ENCODE measurements at regions not wholly inside any gene's neighbourhood (a gene's known extent, or its start where the extent isn't known, plus 50 kb on each side); places are given as distances from the start of the nearest gene placed in this dataset.
"Not testable (repeated sequence)": the region's sequence is repeated elsewhere in the genome, so short reads cannot be mapped to it uniquely, and the experiment has no call there.

DNA sequence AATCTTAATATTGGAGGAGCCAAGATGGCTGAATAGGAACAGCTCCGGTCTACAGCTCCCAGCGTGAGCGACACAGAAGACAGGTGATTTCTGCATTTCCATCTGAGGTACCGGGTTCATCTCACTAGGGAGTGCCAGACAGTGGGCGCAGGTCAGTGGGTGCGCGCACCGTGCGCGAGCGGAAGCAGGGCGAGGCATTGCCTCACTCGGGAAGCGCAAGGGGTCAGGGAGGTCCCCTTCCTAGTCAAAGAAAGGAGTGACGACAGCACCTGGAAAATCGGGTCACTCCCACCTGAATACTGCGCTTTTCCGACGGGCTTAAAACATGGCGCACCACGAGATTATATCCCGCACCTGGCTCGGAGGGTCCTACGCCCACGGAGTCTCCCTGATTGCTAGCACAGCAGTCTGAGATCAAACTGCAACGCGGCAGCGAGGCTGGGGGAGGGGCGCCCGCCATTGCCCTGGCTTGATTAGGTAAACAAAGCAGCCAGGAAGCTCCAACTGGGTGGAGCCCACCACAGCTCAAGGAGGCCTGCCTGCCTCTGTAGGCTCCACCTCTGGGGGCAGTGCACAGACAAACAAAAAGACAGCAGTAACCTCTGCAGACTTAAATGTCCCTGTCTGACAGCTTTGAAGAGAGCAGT is 383.9 kb upstream of the CDIN1 start:
- not testable (repeated sequence) for ATAC-seq (replicated peaks); H3K27me3 Mint-ChIP-seq; DNase-seq; H3K4me1 Mint-ChIP-seq; H3K36me3 Mint-ChIP-seq; H3K27ac Mint-ChIP-seq; H3K9me3 Mint-ChIP-seq; H3K4me3 Mint-ChIP-seq

DNA sequence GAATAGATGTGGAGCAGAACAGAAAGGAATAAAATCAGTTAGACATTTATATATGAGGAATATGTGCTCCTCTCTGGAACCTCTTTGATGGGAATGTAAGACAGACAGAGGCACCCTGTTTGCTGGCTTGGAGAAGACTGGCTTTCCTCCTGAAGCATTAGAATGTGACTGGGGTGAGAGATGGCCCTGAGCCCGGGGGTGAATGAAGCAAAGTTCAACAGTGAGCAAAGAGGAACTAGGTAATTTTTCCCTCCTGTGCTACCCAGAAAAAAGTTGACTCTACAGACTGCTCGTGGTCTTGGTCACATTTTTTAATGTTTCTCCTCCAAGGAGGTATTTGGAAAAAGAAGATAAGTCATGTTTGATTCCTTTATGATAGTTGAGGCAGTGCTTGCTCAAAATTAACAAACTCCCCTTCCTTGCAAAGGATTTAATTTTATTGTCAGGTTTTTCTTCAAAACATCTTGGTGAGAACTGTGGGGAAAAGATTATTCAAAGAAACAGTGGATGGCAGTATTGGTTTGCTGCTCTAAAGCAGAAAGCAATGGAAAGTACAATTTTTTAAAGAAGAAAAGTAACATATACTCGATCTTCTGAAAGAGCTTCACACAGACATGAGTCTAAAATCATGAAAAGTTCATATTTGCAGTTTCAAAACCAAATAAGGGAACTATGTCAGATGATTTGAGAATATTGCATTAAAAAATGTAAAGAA is 370.4 kb upstream of the CDIN1 start:
- no peak for DNase-seq

DNA sequence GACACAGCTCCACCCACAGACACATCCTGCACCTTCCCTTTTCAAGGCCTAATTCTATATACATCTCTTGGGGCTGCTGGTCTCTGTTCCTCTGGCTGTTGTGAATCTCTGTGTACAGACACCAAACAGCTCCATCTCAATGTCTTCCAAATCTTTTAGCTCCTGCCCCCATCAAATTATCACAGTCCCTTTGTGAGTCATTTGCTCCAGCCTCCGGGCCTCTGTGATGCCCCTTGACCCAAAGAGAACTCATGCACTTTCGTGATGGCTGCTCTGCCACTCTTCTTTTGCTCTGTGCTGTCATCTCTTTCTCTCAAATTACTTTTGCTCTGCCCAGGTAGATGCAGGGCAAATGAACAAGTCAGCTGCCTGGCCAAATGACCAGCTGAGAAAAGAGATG is 369.0 kb upstream of the CDIN1 start:
- ATAC-seq (replicated peaks) (no peak), DNase-seq (no peak)
- Mint-ChIP-seq H3K9me3 (peaks cover 0 to 2% of the 10 kb centered on the region in 2 donors), H3K27ac (no peak overlapping the region), H3K4me1 (no peaks in the 10 kb centered on the region), H3K27me3 (no peaks in the 10 kb centered on the region), H3K36me3 (no peaks in the 10 kb centered on the region), H3K4me3 (no peak overlapping the region)

More for the DNA sequence above, 370.4 kb upstream of the CDIN1 start:
- no peaks in the 10 kb centered on the region for H3K4me1 Mint-ChIP-seq
- peaks cover 0 to 3% of the 10 kb centered on the region in 2 donors for H3K9me3 Mint-ChIP-seq
- no peak for ATAC-seq (replicated peaks)
- no peak overlapping the region for H3K27ac Mint-ChIP-seq
- H3K36me3 Mint-ChIP-seq = no peaks in the 10 kb centered on the region
- H3K27me3 Mint-ChIP-seq = no peaks in the 10 kb centered on the region
- H3K4me3 Mint-ChIP-seq = no peak overlapping the region

DNA sequence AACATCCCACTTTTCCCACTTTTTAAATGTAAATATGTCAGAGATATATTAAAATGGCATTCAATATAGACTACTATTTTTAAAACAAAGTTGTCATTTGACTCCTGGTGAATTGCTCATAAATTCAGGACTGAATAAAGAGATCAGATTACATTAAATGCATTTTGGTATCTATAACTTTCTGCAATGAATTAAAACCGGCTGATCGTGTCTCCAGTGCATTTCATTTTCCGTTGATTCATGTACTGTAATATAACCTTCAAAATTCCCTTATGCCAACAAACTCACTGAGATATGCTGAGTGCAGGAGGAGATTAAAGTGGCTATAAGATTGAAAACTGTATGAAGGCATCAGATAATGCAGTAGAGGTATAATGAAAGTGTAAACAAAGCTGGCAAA is 361.1 kb upstream of the CDIN1 start:
- no peaks in the 10 kb centered on the region for H3K36me3 Mint-ChIP-seq
- no peaks in the 10 kb centered on the region for H3K27me3 Mint-ChIP-seq
- H3K9me3 Mint-ChIP-seq = peaks cover 10 to 13% of the 10 kb centered on the region in 2 donors
- H3K4me1 Mint-ChIP-seq = no peaks in the 10 kb centered on the region
- ATAC-seq (replicated peaks) = no peak
- H3K4me3 Mint-ChIP-seq = no peak overlapping the region
- DNase-seq = no peak
- no peak overlapping the region for H3K27ac Mint-ChIP-seq

DNA sequence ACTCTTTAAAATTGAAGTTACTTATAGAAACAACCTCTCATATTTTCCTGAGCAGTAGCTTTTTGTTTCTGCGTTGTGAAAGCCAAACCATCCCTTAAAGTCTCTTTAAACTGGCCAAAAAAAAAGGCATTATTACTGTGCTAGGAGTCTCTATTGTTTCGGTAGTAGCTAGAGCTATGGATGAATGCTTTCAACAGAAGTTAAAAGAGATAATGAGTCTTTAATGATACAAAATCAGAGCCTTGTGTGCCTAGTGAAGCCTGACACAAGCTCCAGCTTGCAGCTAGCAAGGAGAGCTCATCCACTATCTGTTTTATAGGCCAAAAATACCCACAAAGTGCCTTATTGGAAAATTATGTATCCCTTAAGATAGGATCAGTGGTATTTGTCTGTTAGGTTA is 360.4 kb upstream of the CDIN1 start:
- Mint-ChIP-seq H3K27ac (no peak overlapping the region), H3K4me1 (no peaks in the 10 kb centered on the region), H3K27me3 (no peaks in the 10 kb centered on the region), H3K9me3 (peaks cover 10 to 13% of the 10 kb centered on the region in 2 donors), H3K36me3 (no peaks in the 10 kb centered on the region), H3K4me3 (no peak overlapping the region)
- DNase-seq = no peak
- no peak for ATAC-seq (replicated peaks)

DNA sequence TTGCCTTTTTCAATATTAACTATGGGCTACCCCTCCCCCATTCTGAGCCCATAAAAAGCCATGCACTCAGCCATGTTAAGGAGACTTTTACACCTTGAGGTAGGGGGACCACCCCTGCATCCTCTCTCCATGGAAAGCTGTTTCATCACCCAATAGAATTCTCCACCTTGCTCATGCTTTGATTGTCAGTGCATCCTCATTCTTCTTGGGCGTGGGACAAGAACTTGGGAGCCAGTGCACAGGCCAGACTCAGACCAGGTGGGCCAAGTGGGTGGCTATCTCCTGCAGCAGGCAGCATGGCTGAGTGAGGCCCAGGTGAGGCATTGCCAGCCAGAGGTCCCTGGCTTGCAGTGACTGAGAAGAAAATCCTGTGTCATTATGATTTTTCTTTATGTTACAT is 357.4 kb upstream of the CDIN1 start:
- Mint-ChIP-seq H3K36me3 (no peaks in the 10 kb centered on the region), H3K4me1 (no peaks in the 10 kb centered on the region), H3K4me3 (no peak overlapping the region), H3K9me3 (peaks cover 10 to 13% of the 10 kb centered on the region in 2 donors), H3K27ac (no peak overlapping the region), H3K27me3 (no peaks in the 10 kb centered on the region)
- DNase-seq (no peak), ATAC-seq (replicated peaks) (no peak)

DNA sequence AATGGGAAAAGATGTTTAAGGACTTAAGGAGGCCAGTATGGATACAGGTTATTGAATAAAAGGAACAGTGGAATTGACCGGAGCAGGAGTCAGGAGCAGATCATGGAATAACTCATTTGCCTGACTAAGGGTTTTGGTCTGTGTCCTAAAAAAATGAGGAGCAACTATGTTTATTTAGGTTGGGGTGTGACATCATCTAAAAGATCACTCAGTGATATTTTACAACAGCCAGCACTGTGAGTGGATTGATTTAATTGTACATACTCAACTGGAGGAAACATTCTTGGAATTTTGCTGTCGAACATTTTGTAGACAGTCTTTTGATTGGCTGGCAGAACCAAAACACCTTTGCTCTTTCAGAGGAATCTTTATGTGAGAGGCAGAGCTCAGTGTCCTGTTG is 348.6 kb upstream of the CDIN1 start:
- Mint-ChIP-seq H3K4me3 (no peak overlapping the region), H3K36me3 (no peaks in the 10 kb centered on the region), H3K27ac (no peak overlapping the region), H3K4me1 (no peaks in the 10 kb centered on the region), H3K9me3 (peaks cover 2 to 3% of the 10 kb centered on the region in 2 donors), H3K27me3 (no peaks in the 10 kb centered on the region)
- DNase-seq = no peak
- no peak for ATAC-seq (replicated peaks)

DNA sequence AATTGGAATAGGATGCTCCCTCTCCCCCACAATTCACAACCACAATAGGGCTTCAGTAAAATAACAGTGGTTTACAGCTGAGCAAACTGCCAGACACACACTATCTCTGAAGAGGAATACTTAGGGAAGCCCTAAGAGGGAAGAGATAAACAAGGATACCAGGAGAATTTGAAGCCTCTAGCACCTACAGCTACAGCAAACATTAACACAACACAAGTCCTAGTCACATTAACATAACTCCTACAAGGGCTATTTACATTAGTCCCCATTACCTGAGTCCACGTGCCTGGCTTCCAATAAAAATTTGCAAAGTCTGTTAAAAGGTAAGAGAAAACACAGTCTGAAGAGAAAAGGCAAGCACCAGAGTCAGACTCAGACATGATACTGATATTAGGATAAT is 346.9 kb upstream of the CDIN1 start:
- ATAC-seq (replicated peaks) (no peak), DNase-seq (no peak)
- peaks cover 2 to 3% of the 10 kb centered on the region in 2 donors for H3K9me3 Mint-ChIP-seq
- H3K27ac Mint-ChIP-seq = no peak overlapping the region
- no peaks in the 10 kb centered on the region for H3K36me3 Mint-ChIP-seq
- no peaks in the 10 kb centered on the region for H3K27me3 Mint-ChIP-seq
- H3K4me3 Mint-ChIP-seq = no peak overlapping the region
- no peaks in the 10 kb centered on the region for H3K4me1 Mint-ChIP-seq

DNA sequence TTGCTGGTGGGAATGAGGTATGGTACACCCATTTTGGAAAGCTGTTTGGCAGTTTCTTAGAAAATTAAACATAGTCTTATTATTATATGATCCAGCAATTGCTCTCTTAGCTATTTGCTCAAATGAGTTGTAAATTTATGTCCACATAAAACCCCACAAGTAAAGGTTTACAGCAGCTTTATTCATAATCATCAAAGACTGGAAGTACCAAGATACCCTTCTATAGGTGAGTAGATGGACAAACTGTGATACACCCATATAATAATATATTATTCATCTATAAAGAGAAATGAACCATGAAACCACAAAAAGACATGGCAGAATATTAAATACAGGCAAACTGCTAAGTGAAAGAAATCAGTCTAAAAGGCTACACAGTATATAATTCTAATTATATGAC is 344.7 kb upstream of the CDIN1 start:
- Mint-ChIP-seq H3K27me3 (no peaks in the 10 kb centered on the region), H3K36me3 (no peaks in the 10 kb centered on the region), H3K4me3 (no peak overlapping the region), H3K27ac (no peak overlapping the region), H3K9me3 (peaks cover 2 to 3% of the 10 kb centered on the region in 2 donors), H3K4me1 (no peaks in the 10 kb centered on the region)
- DNase-seq (no peak), ATAC-seq (replicated peaks) (no peak)

DNA sequence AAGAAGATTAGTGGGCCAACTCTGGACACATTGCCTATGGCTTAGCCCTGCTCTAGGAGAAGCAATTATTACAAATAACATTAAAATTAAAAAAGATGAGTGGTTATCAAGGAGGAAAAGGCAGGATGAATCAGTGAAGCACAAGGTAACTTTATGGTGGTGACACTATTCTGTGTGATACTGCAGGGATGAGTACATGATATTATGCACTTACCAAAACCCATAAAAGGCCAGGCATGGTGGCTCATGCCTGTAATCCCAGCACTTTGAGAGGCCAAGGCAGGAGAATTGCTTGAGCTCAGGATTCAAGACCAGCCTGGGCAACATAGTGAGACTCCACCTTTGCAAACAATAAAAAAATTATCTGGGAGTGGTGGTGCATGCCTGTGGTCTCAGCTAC is 344.3 kb upstream of the CDIN1 start:
- Mint-ChIP-seq H3K36me3 (no peaks in the 10 kb centered on the region), H3K4me3 (no peak overlapping the region), H3K27ac (no peak overlapping the region), H3K27me3 (no peaks in the 10 kb centered on the region), H3K4me1 (no peaks in the 10 kb centered on the region), H3K9me3 (peaks cover 2 to 3% of the 10 kb centered on the region in 2 donors)
- no peak for DNase-seq
- ATAC-seq (replicated peaks) = no peak

DNA sequence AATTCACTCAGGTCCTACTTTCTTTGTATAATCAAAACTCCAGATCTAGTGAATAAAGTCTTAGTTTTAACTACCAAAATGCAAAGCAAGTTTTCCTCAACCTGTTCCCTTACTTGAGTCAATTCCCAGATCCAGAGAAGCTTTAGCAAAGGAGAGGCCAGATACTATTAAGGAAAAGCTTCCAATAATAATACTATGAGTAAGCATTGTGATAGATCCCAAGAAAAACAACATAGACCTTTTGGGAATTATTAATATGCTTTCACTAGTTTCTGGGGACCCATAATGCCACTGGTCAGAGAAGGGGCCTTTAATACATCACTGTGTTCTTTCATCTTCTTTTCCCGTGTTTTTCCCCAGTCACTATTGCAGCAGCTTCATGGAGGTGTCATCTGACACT is 339.9 kb upstream of the CDIN1 start:
- Mint-ChIP-seq H3K27ac (no peak overlapping the region), H3K27me3 (no peaks in the 10 kb centered on the region), H3K9me3 (peaks cover 5 to 7% of the 10 kb centered on the region in 2 donors), H3K36me3 (no peaks in the 10 kb centered on the region), H3K4me3 (no peak overlapping the region), H3K4me1 (no peaks in the 10 kb centered on the region)
- no peak for DNase-seq
- ATAC-seq (replicated peaks) = no peak

DNA sequence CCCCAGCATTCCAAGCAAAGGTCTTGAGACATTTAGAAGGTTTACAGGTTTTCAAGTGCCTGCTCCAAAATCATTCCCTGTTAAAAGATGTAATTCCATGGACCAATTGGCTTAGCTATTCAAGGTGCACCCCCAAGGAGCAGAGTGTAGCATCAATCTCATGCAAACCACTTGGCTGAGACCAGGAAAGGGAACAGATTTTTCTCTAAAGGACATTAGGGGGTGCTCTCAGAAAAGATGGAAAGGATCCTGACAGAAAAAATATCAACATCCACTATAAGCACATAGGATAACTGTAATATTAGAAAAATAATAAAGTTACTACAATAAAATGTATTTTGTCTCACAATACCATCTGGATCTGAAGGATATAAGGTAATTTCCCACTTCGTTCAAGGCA is 328.0 kb upstream of the CDIN1 start:
- Mint-ChIP-seq H3K4me1 (no peaks in the 10 kb centered on the region), H3K9me3 (peaks cover 0 to 2% of the 10 kb centered on the region in 2 donors), H3K27ac (no peak overlapping the region), H3K4me3 (no peak overlapping the region), H3K27me3 (no peaks in the 10 kb centered on the region), H3K36me3 (no peaks in the 10 kb centered on the region)
- no peak for DNase-seq
- no peak for ATAC-seq (replicated peaks)

DNA sequence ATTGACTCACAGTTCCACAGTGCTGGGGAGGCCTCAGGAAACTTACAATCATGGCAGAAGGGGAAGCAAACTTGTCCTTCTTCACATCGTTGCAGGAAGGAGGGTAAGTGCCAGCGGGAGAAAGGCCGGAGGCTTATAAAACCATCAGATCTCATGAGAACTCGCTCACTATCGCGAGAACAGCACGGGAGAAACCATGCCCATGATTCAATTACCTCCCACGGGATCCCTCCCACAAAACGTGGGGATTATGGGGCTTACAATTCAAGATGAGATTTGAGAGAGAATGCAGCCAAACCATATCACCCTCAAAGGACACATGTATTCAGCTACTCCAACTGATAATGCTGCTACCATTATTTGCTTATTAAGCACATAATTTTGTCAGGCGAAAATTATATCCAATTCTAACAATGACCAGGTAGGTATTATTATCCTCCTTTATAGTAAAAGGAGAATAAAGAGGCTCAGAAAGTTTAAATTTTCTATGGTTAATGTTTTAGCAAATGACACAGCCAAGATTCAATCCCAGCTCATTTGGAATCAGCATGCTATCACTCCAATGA is 327.2 kb upstream of the CDIN1 start:
- Mint-ChIP-seq H3K9me3 (peaks cover 0 to 2% of the 10 kb centered on the region in 2 donors), H3K27me3 (no peaks in the 10 kb centered on the region), H3K4me1 (no peaks in the 10 kb centered on the region), H3K36me3 (no peaks in the 10 kb centered on the region), H3K4me3 (no peak overlapping the region), H3K27ac (no peak overlapping the region)
- no peak for DNase-seq
- no peak for ATAC-seq (replicated peaks)

DNA sequence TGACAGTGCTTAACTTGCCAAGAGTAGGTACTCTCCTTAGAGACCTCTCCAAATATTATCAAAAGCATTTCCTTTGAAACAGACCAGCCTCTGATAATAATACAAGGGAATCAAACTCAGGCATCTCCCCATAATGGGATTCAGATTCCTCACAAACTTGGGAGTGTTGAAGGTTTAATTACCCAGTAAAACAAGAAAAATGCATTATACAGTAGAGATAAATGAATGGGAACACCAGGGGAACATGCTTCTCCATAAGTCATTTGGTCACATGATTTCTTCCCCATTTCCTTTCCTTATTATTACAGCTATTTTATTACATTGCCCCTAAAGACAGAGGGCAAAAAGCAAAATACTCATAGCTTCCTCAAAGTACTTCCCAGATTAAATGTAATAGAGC is 325.0 kb upstream of the CDIN1 start:
- ATAC-seq (replicated peaks) = no peak
- no peak for DNase-seq
- H3K4me1 Mint-ChIP-seq = no peaks in the 10 kb centered on the region
- no peaks in the 10 kb centered on the region for H3K36me3 Mint-ChIP-seq
- H3K9me3 Mint-ChIP-seq = peaks cover 0 to 2% of the 10 kb centered on the region in 2 donors
- no peaks in the 10 kb centered on the region for H3K27me3 Mint-ChIP-seq
- no peak overlapping the region for H3K27ac Mint-ChIP-seq
- no peak overlapping the region for H3K4me3 Mint-ChIP-seq

DNA sequence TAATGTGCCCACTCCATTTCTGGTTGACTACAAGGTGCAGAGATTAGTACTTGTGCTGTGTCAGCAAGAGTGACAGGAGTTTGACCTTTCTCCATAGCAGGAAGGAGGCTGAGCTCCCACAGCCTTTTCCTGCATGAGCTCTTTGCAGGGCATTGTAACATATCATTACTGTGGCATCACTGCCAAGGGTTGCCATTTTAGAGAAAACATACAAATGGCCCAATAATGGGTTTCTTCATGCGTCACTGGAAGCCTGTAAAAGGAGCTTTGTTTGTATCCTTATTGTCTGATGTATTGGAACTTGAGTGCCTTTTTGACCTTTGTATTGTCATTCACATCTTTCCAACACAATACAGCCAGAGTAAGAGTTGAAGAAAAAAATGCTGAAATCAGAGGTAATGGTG is 323.0 kb upstream of the CDIN1 start:
- H3K27ac Mint-ChIP-seq = no peak overlapping the region
- peaks cover 0 to 2% of the 10 kb centered on the region in 2 donors for H3K9me3 Mint-ChIP-seq
- H3K4me3 Mint-ChIP-seq = no peak overlapping the region
- no peaks in the 10 kb centered on the region for H3K4me1 Mint-ChIP-seq
- H3K27me3 Mint-ChIP-seq = no peaks in the 10 kb centered on the region
- no peaks in the 10 kb centered on the region for H3K36me3 Mint-ChIP-seq
- ATAC-seq (replicated peaks) (no peak), DNase-seq (no peak)
